NCI-H2081 (cell line): ENCODE measurements at regions not wholly inside any gene's neighbourhood (a gene's known extent, or its start where the extent isn't known, plus 50 kb on each side); places are given as distances from the start of the nearest gene placed in this dataset.

Experiments used
- DNase-seq, 2 experiments: peaks; one replicate each; lab custom pipeline; 2025; lab: John Stamatoyannopoulos, UW

DNA sequence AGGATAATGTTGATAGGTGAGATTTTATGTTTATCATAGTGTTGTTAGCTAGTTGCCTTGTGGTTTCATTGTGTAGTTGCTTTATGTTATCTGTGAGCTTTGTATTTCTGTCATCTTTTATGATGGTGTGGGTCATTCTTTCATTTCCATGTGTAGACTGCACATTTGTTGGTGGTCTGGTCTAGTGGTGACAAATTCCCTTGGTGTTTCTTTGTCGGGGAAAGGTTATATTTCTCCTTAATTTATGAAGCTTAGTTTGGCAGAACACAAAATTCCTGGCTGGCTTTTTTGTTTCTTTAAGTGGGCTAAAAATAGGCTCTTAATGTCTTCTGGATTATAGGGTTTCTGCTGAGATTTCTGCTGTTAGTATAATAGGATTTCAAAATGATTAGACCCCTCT is 347.2 kb upstream of the ADAMTS5 start:
- DNase-seq, result no peak

DNA sequence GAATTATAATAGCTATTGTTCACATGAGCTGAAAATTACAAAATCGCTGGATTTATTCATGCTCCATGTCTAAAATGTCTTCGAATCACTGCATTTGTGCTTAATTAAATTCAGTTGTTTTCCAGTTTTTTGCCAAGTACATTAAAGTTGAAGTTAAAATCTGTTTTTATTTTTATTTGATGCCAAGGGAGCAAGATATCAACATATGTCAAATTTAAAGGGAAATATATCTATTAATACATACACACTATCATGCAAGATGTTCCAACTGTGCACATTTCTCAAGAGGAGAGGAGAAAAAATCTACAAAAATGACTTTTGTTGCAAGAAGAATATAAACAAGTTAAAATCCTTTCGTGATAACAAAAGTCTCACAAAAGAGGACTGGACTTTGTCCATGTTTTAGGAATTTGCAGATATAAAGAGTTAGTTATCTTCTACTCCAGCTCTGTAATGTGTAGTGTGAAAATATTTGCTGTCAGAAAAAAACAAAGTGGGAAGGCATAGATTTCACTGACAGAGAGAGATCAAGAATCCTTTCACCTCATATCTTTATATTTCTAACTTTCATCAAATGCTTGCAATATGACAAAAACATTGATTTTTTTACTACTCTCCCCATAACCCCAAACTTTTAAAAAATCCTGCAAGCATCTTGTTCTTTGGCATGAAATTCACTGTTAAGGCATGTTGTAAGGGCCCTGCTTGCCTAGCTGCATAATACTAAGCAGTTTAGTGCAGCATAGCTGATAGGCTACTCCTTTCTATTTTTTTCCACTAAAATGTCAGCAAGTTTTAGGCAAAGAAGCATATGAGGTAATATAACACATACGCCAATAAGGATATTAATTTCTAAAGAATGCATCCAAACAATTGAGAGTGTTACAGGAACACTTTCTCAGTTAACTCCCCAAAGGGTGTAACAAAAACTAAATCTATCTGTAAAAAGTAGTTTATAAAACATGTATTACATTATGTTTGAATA is 340.2 kb upstream of the ADAMTS5 start:
- DNase-seq, result no peak

DNA sequence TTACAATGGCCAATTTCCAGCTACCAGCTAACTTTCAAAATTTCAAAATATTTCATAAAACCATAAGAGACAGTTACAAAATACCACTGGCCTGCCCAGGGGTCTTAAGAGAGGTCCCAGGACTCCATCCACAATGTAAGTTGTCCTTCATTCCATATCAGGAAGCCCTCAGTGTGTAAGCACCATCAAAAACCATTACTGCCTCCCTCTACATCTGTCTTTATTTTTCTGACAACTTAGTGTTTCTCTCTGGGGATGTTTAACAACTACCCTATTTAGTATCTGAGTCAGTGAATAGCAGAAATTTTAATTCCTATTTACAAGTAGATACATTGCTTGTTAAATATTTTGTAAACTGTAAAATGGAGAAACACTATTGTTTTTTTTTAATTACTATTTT is 339.3 kb upstream of the ADAMTS5 start:
- DNase-seq, result no peak

DNA sequence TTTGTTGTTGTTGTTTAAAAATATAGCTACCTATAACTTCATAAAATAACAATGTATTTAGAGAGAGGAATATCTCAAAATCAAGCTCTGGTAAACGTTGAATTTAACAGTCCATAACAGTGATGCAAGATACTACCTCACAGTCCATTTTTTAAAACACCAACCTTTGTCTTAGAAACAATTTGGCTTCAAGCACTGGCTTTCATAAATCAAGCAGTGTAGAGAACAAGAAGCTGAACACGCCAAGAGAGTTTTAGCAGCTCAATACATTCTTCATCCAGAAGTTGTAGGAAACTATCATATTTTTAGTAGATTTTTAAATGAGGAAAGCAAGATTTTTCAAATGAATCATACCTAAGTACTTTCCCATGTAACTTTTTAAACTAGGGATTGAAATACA is 334.3 kb upstream of the ADAMTS5 start:
- DNase-seq, result no peak

DNA sequence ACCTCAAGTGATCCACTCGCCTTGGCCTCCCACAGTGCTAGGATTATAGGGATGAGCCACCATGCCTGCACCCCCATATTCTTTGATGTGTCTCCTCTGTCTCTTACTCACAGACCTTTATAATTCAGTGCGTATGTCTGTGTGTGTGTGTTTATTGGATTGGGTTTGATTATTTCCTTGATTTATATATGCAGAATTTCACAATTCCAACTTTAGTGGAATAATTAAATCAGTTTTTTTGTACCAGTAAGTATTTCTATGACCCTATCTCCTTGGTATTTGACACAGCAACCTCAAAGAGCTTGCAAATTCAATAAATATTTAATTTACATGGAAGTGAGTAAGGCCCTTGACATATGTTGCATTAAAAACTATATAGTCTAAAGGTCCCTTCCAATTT is 333.9 kb upstream of the ADAMTS5 start:
- DNase-seq, result no peak

DNA sequence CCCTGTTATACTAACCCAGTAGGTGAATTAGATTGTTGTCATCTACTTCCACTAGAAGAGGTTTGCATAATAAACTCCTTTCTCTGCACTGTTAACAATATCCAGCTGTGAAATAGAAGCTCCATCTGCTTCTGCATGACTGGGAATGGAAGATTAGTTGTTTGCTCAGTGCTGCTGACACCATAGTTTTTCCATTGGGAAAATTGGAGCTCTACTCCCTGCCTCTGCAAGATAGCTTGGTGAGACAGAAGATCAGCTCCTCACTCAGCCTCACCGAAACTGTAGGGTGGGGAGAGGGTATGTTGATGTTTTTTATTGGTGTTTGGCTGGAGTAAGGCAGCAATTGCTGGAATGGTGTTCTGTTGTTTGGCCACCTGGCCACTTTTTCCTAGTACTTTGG is 331.6 kb upstream of the ADAMTS5 start:
- no peak for DNase-seq

DNA sequence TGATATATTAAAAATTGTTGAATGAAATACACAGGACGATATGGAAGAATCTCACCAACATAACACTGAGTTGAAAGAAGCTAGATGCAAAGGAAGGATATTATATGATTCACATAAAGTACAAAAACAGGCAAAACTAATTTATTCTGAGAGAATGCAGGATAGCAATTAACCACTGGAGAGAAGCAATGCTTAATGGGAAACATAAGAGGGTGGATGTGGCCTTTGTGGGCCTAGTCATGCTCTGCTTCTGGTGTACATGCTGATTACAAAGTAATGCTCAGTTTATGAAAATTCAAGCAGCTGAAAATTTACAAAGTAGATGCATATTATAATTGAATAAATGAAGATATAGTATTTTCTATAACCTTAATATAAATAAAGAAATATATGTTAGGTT is 326.4 kb upstream of the ADAMTS5 start:
- no peak for DNase-seq

DNA sequence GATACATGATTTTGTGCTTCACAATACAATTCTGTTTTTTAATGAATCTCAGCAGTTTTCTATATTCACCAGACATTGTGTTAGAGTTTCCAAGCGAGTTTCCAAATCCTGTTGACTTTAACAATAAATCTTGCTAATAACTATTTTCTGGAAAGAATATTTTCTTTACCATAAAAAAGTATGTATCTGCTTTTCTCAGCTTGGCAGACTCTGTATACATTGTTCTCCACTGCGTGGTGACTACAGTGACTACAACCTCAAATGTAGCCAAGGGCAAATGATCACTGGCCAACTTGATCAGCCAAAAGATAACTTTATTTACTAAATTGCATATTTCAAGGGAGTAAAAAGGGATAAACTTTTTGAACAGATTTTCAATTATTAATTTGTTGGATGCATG is 325.9 kb upstream of the ADAMTS5 start:
- no peak for DNase-seq

DNA sequence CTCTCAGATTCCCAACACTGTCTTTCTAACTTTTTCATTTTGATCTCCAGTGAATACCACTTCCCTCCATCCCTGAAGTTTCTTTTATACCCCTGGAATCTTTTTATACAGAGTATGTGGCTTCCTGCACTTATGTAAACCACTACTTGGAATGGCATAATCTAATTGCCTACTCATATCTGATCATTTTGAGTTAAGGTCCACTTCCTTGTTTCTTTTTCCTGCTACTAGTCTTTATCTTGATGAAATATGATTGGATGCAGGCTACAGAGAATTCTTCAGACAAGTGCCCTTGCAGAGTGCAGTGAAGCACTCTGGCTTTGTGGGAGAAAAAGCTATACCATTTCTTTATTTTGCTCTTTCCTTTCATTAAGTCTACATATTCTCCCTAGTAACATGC is 325.3 kb upstream of the ADAMTS5 start:
- no peak for DNase-seq

DNA sequence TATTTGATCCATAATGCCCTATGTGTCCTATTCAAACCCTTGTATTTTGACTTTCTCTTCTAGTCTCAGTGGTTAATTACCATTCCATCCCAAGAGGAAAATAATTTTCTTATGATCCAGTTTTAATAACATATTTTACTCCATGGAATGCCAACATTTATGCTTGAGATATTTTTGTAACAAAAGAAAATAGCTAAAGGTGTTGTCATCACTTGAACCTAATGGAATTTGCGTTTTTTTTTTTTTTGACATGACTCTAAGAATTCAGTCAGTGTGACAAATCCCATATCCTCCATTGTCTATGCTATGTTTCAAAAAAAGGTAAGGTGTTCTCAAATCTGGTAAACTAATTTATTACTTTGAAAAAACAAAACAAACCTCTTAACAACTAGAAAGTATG is 324.1 kb upstream of the ADAMTS5 start:
- DNase-seq, result no peak

DNA sequence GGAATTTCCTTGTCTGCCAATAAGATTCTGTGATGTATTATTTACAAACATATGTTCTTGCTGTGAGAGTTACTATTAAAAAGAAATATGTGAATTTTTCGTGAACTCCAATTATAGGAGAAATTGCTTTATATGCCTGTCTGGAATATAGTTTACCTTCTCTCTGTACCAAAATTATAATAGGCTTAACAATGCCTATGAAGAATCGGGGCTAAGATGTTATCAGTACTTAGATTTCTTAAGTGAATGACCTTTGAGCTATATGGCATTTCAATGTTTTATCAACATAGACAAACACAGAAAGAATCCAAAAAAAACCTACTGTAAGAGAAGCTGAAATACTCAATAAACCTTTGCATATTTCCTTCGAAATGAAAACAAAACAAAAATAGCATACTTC is 323.1 kb upstream of the ADAMTS5 start:
- DNase-seq, result no peak

DNA sequence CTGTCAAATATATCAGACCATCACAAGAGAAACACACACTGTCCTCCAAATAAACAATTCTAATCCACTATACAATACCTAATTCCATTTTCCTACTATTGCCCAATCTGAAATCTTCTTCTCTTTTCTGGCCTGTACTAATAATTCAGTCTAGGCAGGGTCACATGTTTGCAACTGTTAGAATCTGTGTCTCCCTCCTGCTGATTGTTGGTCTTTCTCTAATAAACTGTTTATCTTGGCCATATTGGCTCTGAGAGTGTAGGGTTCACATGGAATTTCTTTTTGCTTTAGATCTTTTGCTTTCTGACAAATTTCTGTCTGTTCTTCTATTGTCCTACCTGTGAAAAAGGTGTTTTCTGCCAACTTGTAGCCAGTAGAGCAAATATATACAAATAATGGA is 319.9 kb upstream of the ADAMTS5 start:
- no peak for DNase-seq

DNA sequence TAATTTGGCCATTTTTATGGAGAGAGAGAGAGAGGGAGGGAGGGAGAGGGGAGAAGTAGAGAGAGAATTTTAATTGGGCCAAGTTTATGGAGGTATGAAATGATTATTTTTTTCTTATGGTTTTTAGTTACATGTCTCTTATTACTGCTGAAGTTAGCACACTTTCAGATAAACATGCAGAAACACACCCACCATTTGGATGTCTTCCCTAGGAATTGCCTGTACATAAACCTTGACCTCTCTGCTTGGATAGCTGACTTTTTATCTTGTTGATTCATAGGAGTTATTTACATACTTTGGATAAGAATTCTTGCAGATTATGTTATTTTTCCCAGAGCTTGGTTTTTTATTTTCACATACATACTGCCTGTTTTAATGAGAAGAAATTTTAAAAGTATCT is 310.2 kb upstream of the ADAMTS5 start:
- no peak for DNase-seq

DNA sequence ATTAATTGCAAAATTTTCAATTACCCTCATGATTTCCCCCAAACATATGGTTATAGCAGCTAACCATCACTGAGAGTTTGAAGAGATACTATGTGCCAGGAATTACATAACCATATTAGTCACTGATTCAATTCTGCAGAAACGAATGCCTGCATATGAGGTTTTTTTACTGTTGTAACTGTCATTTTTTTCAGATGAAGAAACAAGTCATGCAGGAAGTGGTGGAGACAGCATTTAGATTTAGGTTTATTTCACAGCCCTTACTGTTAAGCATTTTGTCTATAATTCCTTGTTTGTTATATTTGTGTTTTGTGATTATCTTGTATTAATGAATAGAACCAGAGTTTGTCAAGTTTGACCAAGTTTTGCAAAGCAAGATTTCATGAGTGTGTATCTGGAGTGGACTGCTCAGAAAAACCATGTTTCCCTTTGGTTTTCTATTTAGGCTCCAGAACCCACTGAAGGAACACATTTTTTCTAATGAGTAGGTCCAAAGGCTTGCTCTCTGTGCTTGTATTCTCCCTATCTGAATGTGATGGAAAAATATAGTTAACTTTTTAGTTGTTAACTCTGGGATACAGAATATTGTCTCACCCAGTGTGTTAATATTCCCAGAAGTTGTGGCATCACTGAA is 308.5 kb upstream of the ADAMTS5 start:
- DNase-seq, result no peak

DNA sequence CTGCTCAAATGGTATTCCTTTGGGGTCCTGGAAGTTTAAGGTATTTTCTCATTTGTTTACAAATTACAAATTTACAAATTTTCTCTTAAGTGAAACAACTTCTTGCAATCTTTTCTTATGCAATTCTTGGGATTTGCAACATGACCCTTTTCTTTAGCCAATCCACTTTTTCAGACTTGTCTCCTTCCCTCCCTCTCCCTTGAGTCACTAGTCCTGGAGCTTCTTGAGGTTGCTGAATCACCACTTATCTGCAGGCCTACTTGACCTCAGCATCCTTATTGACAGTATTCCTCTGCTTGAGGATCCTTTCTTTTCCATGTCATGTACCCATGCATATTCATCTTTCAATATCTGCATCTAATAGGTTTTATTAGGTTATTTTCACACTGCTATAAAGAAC is 302.8 kb upstream of the ADAMTS5 start:
- DNase-seq, result no peak

DNA sequence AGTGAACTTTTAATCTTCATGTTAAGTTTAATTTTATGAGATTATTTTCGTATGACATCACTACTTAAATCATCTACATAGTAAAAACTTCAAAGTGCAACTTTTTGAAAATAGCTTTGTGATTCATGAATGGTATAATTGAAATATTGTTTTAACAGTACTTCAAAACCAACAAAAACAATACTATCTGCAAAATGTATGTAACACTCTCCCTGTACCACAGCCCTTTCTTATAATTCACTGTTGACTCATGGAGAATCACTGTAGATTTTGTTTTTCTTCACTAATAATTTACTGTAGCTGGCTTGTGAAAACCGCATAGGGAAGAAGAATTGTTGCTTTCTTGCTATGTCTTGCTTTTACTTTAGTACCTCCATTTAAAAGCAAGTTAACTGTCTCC is 301.4 kb upstream of the ADAMTS5 start:
- no peak for DNase-seq

DNA sequence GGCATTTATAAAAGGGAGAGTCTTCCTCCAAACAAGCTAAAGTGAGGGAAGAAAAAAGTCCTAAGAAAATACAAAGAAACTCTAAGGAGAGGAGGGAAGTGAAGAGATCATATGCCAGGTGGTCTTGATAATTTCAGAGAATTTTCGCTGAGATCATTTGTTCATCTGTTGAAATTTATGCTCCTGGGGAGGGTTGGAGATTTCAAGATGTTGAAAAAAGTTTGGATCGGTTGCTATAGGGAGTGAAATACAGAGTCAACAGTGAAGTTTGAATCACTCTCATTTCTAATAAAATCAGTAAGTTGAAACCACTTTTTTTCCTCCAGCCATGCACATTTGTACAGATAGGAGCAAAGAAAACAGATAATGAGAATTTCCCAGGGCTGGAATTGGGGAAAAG is 299.1 kb upstream of the ADAMTS5 start:
- no peak for DNase-seq

DNA sequence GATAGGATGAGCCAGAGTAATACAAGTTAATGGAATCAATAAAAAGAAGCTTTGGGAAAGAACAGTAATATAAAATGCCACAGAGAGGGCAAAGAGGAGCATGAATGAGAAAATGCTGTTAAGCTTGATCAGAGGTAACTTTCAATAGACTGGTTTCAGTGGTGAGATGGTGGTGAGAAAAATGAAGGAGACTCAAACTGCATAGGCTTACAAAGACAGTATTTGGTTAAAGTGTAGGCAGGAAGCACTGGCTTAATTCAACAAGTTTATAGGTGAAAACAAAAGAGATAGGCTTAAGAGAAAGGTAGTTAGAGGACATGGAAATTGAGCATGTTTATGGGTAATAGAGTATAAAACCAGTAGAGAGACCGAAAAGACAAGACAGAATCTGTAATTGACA is 298.6 kb upstream of the ADAMTS5 start:
- DNase-seq, result no peak

DNA sequence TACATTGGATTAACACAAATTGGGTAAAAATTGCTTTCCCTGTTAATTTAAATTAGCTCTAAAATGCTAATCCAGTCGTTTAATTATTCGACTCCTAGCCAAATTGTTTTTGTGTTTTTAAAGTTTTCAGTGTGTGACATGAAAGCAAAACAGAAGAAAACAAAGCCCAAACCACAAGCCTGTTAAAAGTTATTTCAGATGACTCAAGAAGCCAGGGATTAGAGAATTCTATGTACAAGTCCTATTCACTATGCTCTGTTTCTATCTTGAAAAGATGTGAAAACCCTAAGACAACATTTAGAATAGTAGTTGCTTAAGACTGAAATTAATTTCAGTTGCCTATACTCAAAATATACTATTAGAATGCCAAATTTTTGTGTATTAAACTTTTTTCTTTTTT is 294.8 kb upstream of the ADAMTS5 start:
- DNase-seq, result no peak

DNA sequence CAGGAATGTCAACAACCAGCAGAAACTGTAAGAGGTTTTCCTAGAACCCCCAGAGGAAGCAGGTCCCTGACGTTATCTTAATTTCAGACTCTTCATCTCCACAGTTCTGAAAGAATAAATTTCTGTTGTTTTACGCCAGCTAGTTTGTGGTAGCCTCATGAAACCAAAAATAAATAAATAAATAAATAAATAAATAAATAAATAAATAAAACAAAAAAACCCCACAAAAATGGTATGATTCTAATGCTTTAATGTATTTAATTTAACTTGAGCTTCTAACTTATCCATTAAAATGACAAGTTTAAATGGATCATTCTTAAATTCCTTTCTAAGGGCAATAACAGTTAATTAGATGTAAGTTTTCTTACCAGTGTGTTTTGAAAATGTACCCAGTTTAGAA is 293.8 kb upstream of the ADAMTS5 start:
- no peak for DNase-seq

DNA sequence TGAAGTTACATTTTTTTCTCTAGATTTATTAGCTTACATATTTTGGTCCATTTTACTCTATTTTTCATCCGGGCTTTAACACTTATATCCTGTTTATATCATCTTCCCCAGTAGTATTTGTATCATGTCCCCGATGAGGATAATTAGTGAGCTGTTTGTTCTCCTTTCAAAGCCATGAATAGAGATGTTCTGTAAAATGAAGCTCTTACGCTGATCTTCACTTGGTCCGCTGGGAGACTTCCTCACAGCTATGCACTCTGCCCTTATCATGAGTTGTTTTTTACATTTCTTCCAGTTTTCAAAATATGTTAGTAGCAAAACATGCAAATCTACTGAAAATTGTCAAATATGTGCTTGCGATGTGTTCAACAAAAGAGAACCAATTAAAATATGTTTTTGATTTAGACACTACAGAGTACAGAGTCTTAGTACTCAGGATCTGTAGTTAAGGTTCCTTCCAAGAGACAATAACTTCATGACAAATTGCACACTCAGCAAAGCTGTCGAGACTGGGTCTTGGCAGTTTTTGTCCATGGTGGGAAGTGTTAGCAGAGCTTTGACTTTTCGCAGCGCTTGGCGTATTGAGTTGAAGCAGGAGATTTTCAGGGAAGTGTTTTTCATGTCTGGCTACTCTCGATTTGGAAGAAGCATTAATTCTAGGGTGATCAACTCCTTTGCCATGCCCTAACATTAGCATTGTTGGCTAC is 292.0 kb upstream of the ADAMTS5 start:
- no peak for DNase-seq

DNA sequence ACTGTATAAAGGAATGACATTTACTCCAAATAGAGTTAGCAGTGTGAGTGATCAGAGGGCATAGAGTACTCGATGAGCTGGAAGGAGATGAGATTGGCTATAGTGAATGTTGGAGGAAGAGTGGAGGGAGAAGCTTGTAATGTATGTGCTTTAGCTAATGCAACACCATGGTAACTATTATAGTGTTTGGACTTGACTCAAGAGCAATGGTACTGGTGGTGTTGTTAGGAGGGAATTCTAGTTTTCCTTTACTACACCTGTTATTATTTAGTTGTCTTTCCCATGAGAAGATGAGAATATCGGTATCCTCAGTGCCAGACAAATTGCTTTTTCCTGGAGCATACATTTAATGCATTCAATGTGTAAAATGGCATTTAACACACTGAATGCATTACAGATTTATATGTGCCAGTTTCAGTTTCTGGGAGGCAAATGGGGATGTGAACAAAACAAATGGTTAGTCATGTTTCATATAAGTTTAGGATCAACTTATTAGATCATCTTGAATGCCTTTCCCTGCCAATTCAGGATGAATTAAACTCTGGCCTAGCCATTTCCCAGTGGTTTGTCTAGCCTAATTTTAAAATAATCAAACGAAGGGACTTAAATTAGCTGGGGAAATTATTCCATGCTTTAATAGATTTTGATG is 291.1 kb upstream of the ADAMTS5 start:
- DNase-seq, result no peak

DNA sequence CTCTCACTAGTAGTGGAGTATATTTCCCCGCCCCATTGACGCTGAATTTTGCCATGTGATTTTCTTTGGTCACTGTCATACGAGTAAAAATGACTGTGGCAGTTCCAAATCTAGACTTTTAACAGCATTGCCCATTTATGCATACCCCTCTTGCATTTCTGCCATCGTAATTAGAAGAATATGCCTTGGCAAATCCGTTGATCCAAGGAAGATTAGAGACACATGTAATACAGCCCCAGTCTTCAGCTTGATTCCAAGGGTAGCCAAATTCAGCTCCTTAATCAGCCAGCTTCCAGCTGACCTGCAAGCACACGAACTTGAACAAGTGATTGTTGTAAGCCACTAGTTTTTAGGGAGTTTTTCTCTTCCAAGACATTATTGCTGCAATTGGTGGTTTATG is 290.3 kb upstream of the ADAMTS5 start:
- no peak for DNase-seq
